ENCODE measurements at regions not wholly inside any gene's neighbourhood (a gene's known extent, or its start where the extent isn't known, plus 50 kb on each side); places are given as distances from the start of the nearest gene placed in this dataset.

DNA sequence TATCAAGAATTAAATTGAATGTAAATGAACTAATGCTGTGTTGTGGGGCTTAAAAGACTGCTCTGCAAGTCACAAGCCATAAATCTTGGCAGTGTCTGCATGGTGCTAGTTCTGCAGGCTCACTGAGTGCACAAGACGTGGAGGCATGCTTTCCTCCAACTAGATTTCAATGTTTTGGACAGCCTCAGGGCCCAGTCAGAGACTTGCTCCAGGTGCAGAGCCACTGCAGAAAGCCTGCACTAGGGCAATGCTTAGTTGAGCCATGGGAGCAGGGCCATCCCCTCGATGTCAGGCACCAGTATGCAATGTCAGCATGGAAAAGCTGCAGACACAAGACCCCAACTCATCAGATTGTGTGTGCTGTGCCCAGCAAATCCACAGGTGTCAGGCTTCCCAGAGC is 234.5 kb upstream of the CDIN1 start:
- Histone ChIP-seq H3K9me2 (replicated peaks; ENCODE audit: control insufficient read depth, low read length) (no peaks in the 10 kb centered on the region), H3K36me3 (ENCODE audit: control insufficient read depth, low read length) (no peaks in the 10 kb centered on the region), H3K4me2 (ENCODE audit: low read length) (no peak overlapping the region), H3K4me1 (ENCODE audit: control insufficient read depth, low read length) (no peaks in the 10 kb centered on the region), H3K27me3 (ENCODE audit: control insufficient read depth, low read length) (no peaks in the 10 kb centered on the region), H3K79me2 (ENCODE audit: control insufficient read depth, low read length) (no peaks in the 10 kb centered on the region), H4K20me1 (ENCODE audit: control insufficient read depth, insufficient read depth, low read depth, low read length) (no peaks in the 10 kb centered on the region), H3K27ac (ENCODE audit: low read depth, low read length) (no peak overlapping the region), H3F3A (ENCODE audit: control insufficient read depth, insufficient read depth) (no peaks in the 10 kb centered on the region), H3K4me3 (ENCODE audit: low read length) (no peak overlapping the region), H3K9me3 (ENCODE audit: control insufficient read depth, insufficient read depth, low read length) (no peaks in the 10 kb centered on the region)
- TF ChIP-seq, protein P1, sequence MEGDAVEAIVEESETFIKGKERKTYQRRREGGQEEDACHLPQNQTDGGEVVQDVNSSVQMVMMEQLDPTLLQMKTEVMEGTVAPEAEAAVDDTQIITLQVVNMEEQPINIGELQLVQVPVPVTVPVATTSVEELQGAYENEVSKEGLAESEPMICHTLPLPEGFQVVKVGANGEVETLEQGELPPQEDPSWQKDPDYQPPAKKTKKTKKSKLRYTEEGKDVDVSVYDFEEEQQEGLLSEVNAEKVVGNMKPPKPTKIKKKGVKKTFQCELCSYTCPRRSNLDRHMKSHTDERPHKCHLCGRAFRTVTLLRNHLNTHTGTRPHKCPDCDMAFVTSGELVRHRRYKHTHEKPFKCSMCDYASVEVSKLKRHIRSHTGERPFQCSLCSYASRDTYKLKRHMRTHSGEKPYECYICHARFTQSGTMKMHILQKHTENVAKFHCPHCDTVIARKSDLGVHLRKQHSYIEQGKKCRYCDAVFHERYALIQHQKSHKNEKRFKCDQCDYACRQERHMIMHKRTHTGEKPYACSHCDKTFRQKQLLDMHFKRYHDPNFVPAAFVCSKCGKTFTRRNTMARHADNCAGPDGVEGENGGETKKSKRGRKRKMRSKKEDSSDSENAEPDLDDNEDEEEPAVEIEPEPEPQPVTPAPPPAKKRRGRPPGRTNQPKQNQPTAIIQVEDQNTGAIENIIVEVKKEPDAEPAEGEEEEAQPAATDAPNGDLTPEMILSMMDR (IDR thresholded peaks at IDR 0.05; ENCODE audit: low read depth, low read length, poor library complexity, severe bottlenecking) = no peak
- TF ChIP-seq EZH2phosphoT487 (IDR thresholded peaks at IDR 0.05; ENCODE audit: borderline replicate concordance, low read length) = no peak

DNA sequence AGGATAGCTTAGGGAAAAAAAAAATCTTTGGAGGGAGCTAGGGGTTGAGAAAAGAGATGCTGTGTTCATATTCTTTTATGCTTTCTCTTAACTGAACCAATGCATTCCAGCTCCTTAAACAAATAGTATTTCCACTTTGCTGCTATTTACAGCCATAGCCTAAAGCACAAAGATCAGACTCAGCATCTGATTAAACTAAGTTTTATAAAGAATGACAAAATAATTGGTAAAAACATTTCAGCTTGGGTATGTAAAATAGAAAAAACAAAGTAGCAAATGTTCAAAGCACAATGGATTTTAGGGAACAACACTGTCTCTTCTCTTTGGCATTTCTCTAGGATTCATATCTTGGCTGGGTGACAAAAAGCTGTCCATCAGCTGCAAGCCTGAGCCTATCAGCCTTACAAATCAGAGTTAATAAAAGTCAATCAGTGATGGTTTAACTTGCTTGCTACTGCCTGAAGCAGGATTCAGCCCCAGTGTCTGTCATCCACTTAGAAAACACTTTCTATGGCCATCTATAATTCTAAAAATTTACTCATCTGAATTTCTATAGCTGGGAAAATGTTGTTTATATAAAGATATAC is 232.1 kb upstream of the CDIN1 start:
- no peak for TF ChIP-seq EZH2phosphoT487 (IDR thresholded peaks at IDR 0.05; ENCODE audit: borderline replicate concordance, low read length)
- TF ChIP-seq, protein P1 (IDR thresholded peaks at IDR 0.05; ENCODE audit: low read depth, low read length, poor library complexity, severe bottlenecking) = no peak
- H3K27me3 ChIP-seq (ENCODE audit: control insufficient read depth, low read length) = no peaks in the 10 kb centered on the region
- no peak overlapping the region for H3K4me3 ChIP-seq (ENCODE audit: low read length)
- H3K9me3 ChIP-seq (ENCODE audit: control insufficient read depth, insufficient read depth, low read length) = no peaks in the 10 kb centered on the region
- H3K27ac ChIP-seq (ENCODE audit: low read depth, low read length) = no peak overlapping the region
- no peaks in the 10 kb centered on the region for H3K9me2 ChIP-seq (replicated peaks; ENCODE audit: control insufficient read depth, low read length)
- H3K4me1 ChIP-seq (ENCODE audit: control insufficient read depth, low read length) = no peaks in the 10 kb centered on the region
- no peaks in the 10 kb centered on the region for H4K20me1 ChIP-seq (ENCODE audit: control insufficient read depth, insufficient read depth, low read depth, low read length)
- no peaks in the 10 kb centered on the region for H3F3A ChIP-seq (ENCODE audit: control insufficient read depth, insufficient read depth)
- H3K79me2 ChIP-seq (ENCODE audit: control insufficient read depth, low read length) = no peaks in the 10 kb centered on the region
- no peaks in the 10 kb centered on the region for H3K36me3 ChIP-seq (ENCODE audit: control insufficient read depth, low read length)
- H3K4me2 ChIP-seq (ENCODE audit: low read length) = no peak overlapping the region

DNA sequence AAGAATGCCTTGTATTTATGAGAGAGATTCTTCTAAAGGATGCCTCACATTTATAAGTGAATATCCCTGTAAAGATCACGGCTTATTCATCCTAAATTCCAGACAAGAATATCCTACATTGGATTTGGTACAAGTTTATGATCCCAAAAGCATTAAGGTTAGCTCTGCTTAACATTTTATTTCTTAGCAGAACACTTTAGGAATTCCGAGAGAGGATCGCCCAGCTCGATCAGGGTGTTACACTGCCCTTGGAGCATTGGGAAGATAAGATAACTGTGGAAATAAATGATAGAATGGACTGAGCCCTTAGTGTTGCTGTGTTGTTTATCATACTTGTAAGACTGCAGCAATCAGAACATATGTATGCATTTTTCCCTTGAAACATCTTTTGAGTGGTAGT is 223.0 kb upstream of the CDIN1 start:
- H4K20me1 ChIP-seq (ENCODE audit: control insufficient read depth, insufficient read depth, low read depth, low read length) = no peaks in the 10 kb centered on the region
- no peaks in the 10 kb centered on the region for H3K4me1 ChIP-seq (ENCODE audit: control insufficient read depth, low read length)
- no peaks in the 10 kb centered on the region for H3F3A ChIP-seq (ENCODE audit: control insufficient read depth, insufficient read depth)
- H3K27ac ChIP-seq (ENCODE audit: low read depth, low read length) = no peak overlapping the region
- no peak for TF ChIP-seq EZH2phosphoT487 (IDR thresholded peaks at IDR 0.05; ENCODE audit: borderline replicate concordance, low read length)
- TF ChIP-seq, protein P1 (IDR thresholded peaks at IDR 0.05; ENCODE audit: low read depth, low read length, poor library complexity, severe bottlenecking) = no peak
- H3K9me2 ChIP-seq (replicated peaks; ENCODE audit: control insufficient read depth, low read length) = no peaks in the 10 kb centered on the region
- no peak overlapping the region for H3K4me2 ChIP-seq (ENCODE audit: low read length)
- H3K27me3 ChIP-seq (ENCODE audit: control insufficient read depth, low read length) = no peaks in the 10 kb centered on the region
- no peaks in the 10 kb centered on the region for H3K36me3 ChIP-seq (ENCODE audit: control insufficient read depth, low read length)
- H3K79me2 ChIP-seq (ENCODE audit: control insufficient read depth, low read length) = no peaks in the 10 kb centered on the region
- H3K4me3 ChIP-seq (ENCODE audit: low read length) = no peak overlapping the region
- no peaks in the 10 kb centered on the region for H3K9me3 ChIP-seq (ENCODE audit: control insufficient read depth, insufficient read depth, low read length)
